ENCODE measurements at regions not wholly inside any gene's neighbourhood (a gene's known extent, or its start where the extent isn't known, plus 50 kb on each side); places are given as distances from the start of the nearest gene placed in this dataset.

GRCh38 chr3:82940124-82940523 is 1178.7 kb upstream of the GBE1 start:
- POLR2A ChIA-PET, result no interaction called here
- CTCF ChIA-PET, result interaction anchor here (0.6 kb wide), 1 partner anchor 206 kb away, joined by 3 read pairs; no protein-coding TSS in a partner anchor
- Histone ChIP-seq H3K4me1 (no peaks in the 10 kb centered on the region), H3K4me3 (no peak overlapping the region), H3K27ac (no peak overlapping the region), H3K4me2 (no peak overlapping the region), H3K9me3 (no peaks in the 10 kb centered on the region)
- ATAC-seq, result no peak
- DNase-seq (ENCODE audit: low read depth in 1 of 2, low spot score in 1 of 2), result no peak
- 88% methylated on average over 7 of the region's 16 CpGs for WGBS (ENCODE audit: missing lambda C conversion rate)
- TF ChIP-seq E2F6 (IDR thresholded peaks at IDR 0.05; ENCODE audit: borderline replicate concordance, low read depth) (no peak), REST (IDR thresholded peaks at IDR 0.05) (no peak), HES2 (IDR thresholded peaks at IDR 0.05) (no peak)
- no peak for FAIRE-seq

- ChIA-PET CTCF (interaction anchor here (0.6 kb wide), 1 partner anchor 207 kb away, joined by 3 read pairs; no protein-coding TSS in a partner anchor), POLR2A (no interaction called here)
- ATAC-seq (no peak), FAIRE-seq (no peak), DNase-seq (ENCODE audit: low read depth in 1 of 2, low spot score in 1 of 2) (no peak)
- H3K4me1 ChIP-seq, result no peaks in the 10 kb centered on the region
- no peak overlapping the region for H3K27ac ChIP-seq
- WGBS (ENCODE audit: missing lambda C conversion rate), result 46% methylated on average over 6 of the region's 12 CpGs
- no peak overlapping the region for H3K4me3 ChIP-seq
- no peak overlapping the region for H3K4me2 ChIP-seq
- H3K9me3 ChIP-seq, result no peaks in the 10 kb centered on the region
- TF ChIP-seq RAD21 (conservative IDR thresholded peaks at IDR 0.05 in 1 of 2, IDR thresholded peaks at IDR 0.05 in 1 of 2) (no peak), HES2 (IDR thresholded peaks at IDR 0.05) (no peak), USF2 (IDR thresholded peaks at IDR 0.05) (no peak), MAFK (IDR thresholded peaks at IDR 0.05; ENCODE audit: partially characterized antibody) (no peak), FOSB (CRISPR knock-in tag; IDR thresholded peaks at IDR 0.05) (no peak), CBX8 (IDR thresholded peaks at IDR 0.05) (no peak), PBX3 (IDR thresholded peaks at IDR 0.05) (no peak), ZSCAN20 (CRISPR knock-in tag; IDR thresholded peaks at IDR 0.05) (no peak), BCL3 (IDR thresholded peaks at IDR 0.05) (no peak), HDAC2 (IDR thresholded peaks at IDR 0.05) (no peak), E2F6 (IDR thresholded peaks at IDR 0.05; ENCODE audit: borderline replicate concordance, low read depth) (no peak), HMGXB4 (CRISPR knock-in tag; IDR thresholded peaks at IDR 0.05; ENCODE audit: borderline replicate concordance) (no peak), ESRRA (IDR thresholded peaks at IDR 0.05; ENCODE audit: borderline replicate concordance, low read length) (no peak), NR3C1 (IDR thresholded peaks at IDR 0.05) (no peak), BHLHE40 (IDR thresholded peaks at IDR 0.05; ENCODE audit: low read depth, low read length) (no peak)
Measured at GRCh38 chr3:82939491-82940097, 1178.1 kb upstream of the GBE1 start.
